GM21529 (cell line): ENCODE measurements at regions not wholly inside any gene's neighbourhood (a gene's known extent, or its start where the extent isn't known, plus 50 kb on each side); places are given as distances from the start of the nearest gene placed in this dataset.
A peak's percentile ranks its signal among the peaks of the same experiment; 100 is the strongest.

ENCODE experiments used
- ATAC-seq: cut with Tn5 transposase; IDR thresholded peaks from one replicate; pipeline ENCODE4 v1.9.1; 2021; ENCODE audit not compliant: unreplicated experiment

DNA sequence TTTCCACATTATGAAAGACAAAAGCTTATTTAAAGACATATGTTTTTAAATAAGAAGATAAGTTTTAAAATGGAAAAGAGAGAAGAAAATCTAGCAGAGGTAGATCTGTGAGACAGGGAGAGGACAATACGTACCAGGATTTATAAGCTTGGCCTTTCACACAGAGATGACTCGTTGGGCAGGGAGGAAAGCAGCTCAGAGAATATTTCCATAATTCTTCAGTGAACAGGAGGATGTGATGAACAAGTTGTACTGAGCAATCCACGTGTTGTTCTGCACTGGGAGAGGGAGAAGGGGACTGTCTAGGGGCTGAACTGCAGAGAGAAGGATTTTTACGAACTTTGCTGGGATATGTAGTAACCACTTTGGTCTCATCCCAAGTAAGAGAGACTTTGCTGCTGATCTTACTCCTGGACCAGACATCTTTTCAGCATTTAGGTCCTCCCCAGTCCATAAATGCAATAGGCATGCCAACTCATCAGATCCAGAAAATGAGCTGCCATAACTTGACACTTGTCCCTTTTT lies 162.5 kb upstream of the SETBP1 start:
- ATAC-seq: no peak

DNA sequence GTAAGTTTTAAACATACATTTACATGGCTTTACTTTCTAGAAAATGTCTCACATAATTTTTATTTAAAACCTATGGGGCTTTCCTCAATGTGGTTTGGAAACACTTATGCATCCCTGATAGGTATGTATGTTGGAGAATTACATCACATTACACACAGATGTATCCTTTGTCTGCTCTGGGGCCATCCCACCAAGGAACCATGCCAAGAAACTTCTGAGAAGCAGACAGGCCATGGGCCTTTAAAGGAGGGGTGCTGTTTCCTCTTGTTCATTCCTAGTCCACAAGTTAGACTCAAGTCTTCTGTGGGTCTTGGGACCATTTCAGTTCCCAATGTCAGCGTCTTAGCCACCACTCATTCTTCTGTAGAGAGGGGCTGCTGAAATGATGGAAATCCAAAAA lies 162.0 kb upstream of the SETBP1 start:
- no peak for ATAC-seq

DNA sequence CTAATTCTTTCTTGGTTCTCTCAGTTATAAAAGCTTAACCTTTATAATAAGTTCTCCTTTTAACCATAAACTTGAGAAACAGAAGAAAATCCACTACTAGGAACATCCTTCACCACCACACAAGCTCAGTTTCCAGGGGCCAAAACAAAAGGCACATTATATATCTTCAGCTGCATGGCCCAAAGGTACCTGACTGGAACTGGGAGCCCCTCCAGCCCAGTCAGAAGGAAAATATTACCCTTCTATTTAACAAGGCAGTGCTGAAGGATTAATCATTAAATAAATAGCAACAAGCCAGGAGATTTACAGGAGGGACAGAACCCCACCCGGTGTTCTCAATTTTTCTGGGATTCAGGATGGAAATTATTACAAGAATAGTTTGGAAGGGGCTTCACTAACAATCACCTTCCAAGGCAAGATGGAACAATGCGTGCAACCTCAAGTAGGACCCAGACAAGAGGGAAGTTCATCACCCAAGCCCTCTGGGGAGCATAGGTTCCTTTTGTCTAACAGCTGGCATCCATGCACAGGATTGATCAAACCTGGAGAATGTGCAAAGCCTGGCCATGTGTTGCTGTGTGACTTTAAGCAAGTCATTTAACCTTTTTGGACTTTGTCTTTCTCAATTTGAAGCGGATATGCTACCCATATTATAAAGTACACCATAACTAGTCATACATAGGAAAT lies 159.6 kb upstream of the SETBP1 start:
- no peak for ATAC-seq

DNA sequence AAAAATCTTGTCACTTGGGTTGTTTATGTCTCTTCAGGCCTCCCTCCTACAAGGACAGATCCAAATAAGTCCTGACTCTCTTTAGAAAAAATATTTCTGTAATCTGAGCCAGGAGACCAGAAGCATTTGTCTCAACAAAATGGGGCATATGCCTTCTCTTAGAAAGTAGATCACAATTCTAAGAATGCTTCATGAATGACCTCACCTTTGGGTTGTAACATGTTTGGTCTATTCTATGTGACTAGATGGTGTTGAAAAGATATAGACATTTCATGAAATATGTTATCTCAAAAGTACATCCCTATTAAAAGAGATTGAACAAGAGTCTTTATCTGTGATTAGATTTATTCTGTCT lies 159.0 kb upstream of the SETBP1 start:
- ATAC-seq: no peak

DNA sequence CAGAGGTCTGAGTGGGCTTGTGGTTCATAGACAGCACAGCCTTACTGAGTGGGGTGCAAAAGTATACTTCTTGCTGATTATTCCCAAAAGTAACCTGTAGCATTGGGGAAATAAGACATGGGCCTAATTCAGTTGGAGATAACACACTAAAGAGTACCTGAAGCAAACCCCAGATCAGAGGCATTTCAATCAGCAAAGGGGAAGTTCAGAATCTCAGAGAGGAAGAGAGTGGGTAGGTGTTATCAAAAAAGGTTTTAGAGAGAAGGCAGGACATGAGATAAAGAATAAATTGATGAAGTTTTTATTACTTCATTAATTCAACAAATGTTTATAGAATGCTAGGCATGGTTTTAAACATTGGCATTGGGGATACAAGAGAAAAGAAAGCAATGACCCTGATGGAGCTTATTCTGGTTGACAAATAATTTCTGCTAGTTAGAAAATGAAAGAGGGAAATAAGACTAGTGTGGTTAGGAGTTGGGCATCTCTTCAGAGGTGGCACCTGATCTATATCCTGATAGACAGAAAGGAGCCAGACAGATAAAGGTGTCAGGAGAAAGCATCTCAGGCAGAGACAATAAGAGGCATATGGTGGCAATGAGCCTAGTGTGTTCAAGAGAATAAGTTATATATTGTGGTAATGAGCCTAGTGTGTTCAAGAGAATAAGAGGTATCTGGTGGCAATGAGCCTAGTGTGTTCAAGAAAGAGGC lies 153.8 kb upstream of the SETBP1 start:
- no peak for ATAC-seq

DNA sequence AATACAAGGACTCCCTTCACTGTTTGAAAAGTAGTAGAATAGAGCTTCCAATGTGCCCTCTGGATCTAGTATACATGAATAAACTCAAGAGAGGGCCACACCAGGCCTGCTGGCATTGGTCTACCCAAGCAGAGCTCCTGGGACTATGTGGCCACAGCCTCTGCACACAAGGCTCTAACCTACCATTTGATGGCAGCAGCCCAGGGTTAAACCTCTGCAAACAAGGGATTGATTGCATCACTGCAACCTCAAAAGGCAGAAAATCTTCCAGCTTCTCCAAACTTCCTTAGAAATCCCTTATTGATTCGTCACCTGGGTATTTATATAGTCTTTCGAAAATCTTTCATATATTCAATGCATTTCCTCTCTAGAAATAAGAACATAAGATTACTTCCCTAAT lies 147.6 kb upstream of the SETBP1 start:
- ATAC-seq: no peak

DNA sequence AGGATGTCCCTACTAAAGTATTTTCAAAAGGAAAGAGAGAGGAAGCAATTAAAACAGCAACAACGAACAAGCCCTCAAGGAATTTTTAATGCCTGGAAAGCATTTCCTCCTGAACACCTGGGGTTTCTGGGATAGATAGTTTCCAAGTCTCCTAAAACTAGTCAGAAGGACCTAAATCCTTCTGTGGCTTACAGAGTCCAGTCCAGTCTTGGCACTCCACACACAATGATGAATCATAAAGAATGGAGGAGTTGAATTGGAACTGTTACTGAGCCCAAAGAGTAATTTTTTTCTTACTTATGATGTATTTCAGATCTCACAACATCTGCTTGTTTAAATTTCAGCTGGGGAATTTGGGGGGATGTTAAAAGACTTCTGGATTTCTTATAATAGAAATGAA lies 144.6 kb upstream of the SETBP1 start:
- no peak for ATAC-seq

DNA sequence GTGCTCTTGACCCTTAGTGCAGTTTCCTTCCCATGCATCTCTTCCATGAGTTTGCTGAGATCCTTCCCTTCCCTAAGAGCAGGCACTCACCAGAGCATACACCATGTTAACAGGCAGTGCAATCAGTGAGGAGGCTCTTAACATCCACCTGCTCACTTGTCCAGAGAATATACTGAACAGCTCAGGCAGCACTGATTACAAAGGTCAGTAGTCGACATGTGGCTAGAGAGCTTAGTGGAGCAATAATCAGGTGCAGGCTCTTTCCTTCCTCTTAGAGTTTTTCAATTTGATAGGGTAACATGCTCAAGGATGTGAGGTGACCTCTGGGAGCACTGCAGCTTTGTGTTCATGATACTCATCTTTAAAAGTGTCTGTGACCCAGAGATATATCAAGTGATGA lies 144.1 kb upstream of the SETBP1 start:
- ATAC-seq: no peak

DNA sequence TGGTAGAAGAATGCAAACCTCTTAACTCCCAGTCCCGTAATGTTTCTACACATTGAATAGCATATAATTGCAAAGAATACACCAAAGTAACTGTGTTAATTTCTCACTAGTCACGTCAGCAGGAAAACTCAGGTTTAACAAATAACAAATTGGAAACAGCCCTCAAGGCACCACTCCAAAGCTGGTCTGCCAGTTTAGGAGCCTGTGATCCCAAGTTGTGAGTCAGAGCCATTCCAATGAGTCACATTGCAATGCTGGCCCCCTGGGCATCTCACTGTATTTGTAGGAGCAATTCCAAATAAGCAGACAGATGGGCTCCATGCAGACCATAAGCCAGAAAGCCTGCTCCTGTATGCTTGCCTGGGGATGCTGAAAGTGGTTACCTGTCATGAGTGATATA lies 143.2 kb upstream of the SETBP1 start:
- no peak for ATAC-seq

DNA sequence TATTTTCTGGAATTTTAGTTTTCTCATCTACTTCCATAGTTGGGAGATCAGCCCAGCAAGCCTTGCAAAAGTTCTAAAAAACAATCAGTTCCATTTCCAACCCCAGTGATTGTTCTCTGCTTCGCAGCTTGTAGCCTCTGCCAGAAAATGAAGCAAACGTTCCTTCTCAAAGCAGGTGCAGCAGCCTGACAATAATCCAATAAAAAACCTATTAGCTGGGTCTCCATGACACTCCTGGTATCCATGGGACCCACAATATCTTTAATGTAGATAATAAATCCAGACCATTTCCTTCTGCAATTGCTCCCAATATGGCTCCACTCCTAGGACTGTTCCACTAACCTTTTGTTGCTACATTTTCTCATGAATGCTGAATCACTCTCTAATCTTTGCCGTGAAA lies 140.8 kb upstream of the SETBP1 start:
- ATAC-seq: no peak

DNA sequence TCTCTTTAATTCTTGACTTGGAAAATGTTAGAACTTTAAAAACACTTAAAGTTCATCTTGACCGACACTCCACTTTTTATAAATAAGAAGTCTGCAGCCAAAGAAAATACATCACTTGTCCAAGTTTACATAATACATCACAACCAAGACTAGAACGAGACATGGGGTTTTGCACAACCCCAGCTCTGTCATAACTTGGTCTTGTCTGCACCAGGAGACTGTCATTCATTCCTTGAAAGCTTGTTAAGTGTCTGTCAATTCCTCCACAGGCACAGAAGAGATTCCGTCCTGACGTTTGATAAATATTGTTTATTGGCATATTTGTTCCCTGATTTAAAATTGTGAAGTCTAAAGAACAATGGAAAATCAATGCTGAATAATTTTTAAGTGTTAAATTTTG lies 139.5 kb upstream of the SETBP1 start:
- ATAC-seq: no peak

DNA sequence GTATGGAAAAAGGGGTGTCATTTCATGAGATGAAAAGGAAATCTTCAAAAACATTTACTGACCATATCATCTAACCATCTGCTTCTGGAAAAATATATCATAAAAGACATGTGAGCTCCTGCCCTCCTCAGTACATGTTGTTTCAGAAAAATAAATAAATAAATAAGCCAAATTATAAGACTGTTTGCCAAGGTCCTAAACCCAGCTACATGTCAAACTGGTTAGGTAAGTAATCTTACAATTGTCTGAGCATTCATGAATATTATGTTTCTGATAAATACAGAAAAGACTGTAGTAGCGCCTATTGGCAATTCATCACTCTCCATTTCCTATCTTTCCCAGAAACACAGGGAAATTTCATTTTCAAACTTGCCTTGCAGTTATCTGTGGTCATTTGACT lies 138.9 kb upstream of the SETBP1 start:
- no peak for ATAC-seq

DNA sequence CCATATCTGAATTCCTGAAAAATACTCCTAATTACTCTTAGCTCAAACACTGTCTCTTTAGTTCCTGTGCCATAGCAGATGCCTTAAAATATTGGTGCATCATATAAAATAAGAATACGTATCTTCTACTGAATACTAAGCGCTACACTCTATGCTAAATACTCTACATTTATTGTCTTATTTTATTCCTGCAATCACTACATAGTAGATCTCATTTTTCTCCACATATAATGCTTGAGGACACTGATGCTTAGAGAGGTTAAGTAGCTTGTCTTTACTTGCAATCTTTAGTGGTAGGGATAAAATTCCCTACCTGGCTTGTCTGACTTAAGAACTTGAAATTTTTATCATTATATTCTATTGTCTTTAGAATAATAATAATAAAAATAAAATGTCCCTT lies 137.3 kb upstream of the SETBP1 start:
- no peak for ATAC-seq

DNA sequence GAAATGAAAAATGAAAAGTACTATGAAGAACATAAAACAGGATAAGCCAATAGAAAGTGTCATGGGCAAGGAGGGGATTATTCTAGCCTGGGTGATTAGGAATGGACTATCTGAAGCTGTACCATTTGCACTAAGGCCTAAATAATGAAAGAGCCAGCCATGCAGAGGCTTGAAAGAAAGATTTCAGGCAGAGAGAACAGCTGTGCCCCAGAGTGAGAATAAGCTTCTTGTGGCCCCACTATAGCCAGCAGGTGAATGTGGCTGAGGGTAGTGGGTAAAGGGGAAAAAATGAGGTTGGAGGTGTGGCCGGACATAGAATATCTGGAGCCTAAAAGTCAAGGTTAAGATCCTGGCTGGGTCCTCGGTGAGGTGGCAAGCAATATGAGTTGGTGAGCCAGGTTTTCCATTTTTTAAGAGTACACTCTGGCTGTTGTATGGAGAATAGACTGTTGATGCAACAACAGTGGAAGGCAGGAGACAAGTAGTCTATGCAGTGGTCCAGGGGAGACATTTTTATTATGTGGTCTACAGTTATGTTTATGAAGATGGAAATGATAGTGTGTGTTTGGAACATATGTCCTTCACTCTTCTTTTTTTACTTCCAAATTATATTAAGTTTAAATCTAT lies 135.2 kb upstream of the SETBP1 start:
- no peak for ATAC-seq

DNA sequence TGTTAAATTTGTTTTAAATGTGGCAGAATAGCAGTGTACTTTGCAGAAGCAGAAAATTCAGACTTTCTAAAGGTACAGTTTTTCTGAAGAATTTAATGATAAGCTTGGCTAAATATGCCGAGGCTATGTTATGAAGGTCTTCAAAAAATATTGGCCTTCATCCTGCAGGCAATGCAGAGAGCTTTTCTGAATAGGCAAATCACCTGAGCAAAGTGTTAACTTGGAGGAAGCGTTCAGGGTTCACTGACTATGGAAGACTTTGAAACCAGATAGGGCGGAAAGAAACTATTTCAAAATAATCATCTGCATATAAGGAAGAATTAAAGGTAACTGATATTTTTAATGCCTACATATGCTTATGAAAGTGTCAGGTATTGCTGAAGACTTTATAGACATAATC lies 133.7 kb upstream of the SETBP1 start:
- ATAC-seq: no peak

DNA sequence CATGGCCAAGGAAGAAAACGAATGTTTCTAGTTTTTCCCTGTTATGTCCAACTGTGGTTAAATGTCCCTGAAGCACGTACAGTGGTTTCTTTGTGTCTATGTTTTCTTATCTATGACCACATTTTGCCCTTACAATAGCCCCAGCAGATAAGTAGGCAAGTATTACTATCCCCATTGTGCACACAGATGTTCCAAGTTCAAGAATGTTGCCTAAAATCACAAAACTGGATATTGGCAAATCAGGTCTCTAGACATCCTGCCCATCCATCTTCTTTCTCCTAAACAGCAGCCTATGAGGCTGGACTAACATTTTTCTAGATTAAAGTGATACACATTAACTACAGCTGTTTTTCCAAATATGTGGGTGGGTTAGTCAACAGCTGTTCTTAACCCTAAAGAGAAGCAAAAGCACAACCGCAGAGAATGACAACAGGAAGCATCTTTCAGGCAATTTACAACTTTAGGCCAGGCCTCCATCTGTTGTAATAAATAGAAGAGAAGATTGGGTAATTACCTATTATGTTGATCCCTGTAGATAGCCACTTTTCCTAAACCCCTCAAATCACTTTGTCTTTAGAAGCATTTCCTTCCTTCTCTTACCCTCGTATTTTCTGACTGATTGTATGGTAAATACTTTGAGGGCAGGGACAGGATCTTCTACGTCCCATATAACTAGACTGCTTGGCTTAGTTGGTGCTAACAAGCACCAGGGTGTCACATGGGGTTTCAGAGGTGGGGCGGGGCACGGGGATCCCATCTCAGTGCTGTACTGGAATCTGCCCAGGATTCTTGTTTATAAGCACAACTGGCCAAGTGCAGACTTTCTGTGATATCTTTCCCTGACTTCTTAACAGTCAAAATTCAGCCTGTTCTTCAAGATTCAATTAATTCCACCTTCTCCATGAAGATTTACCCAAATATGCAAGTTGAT lies 132.1 kb upstream of the SETBP1 start:
- no peak for ATAC-seq

DNA sequence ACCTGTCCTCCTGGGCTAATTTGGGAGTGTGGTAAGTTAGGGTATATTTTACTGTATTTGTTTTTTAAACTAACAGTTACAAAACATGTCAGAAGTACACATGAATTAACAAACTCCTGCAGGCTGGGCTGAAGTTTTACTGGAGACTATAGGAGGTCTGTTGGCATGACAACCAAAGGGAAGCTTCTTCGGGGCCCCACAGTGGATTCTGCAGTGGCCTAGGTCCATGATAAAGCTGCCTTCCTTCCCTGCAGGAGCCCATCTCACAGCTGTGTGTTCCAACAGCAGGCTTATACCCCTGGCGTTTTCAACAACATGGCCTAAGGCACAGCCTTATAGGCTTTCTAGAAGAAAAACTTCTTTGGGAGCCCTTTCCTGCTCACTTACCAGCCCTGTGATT lies 128.0 kb upstream of the SETBP1 start:
- no peak for ATAC-seq

DNA sequence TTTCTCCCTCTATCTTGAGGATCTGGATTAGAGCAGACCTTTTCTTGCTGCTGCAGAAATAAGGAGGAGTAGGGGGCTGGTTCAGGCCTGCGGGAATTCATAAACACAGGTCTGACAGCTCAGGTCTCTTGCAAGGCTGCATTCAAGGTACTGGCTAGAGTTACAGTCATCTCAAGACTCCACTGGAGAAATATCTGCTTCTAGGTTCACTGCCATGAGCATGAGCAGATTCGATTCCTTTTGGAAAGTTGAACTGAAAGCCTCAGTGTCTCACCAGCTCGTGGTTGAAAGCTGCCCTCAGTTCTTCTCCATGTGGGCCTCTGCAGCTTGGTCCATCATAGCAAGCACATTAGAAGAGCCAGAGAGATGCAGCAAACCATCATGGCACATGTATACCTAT lies 124.4 kb upstream of the SETBP1 start:
- peak; percentile 74 for ATAC-seq

DNA sequence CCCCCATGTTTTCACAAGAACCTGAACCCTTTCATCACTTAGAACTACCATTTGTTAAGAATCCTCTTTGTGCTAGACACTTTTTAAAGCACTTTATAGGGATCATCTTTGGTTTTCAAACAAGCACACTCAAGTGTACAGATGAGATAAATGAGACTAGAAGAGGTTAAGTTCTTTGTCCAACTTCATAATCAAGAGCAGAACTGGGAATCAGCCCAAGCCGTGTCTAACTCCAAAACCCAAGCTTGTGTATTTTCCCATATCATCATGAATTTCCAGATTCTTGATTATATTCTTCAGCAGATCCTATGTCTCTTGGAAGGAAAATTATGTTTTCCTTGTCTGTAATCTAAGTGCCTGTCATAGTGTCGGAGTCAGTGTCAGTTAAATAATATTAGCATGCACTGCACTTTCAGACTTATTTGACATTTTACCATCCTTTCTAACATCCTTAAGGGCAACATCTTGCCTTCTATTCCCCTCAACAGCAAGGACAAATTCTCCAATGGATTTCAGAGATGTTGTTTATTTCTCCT lies 123.0 kb upstream of the SETBP1 start:
- ATAC-seq: no peak

DNA sequence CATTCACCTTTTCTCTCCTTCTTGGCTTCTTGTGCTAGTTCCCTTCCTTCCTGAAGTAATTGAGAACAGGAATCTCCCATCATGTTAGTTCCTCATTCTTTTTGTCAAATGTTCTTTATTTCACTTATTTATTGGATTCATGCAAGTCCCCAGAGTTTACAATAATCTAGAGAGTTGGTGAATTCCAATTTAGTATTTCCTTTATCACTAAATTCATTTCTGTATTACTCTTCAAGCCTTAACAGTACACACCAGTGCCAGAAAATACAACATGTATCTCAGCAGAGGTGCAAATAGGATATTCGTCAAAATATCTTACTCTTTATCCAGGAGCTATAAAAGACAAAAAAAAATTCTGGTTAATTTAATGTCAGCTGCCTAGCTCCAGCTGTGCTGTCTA lies 121.9 kb upstream of the SETBP1 start:
- no peak for ATAC-seq

DNA sequence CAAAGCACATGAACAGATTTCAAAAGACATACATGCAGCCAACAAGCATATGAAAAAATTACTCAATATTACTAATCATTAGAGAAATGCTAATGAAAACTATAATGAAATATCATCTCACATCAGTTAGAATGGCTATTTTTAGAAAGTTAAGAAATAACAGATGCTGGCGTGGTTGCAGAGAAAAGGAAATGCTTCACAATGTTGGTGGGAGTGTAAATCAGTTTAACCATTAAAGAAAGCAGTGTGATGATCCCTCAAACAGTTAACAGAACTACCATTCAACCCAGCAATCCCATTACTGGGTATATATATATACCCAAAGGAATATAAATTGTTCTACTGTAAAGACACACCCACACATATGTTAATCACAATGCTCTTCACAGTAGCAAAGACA lies 117.7 kb upstream of the SETBP1 start:
- ATAC-seq: no peak
